ENCODE measurements at regions not wholly inside any gene's neighbourhood (a gene's known extent, or its start where the extent isn't known, plus 50 kb on each side); places are given as distances from the start of the nearest gene placed in this dataset.

- no peak for TF ChIP-seq CTCF (IDR thresholded peaks at IDR 0.05)
These were observed 405.7 kb upstream of the NPAP1 start for GRCh38 chr15:24269923-24270322.

GRCh38 chr15:24292837-24293236 is 382.7 kb upstream of the NPAP1 start:
- TF ChIP-seq CTCF (IDR thresholded peaks at IDR 0.05), result no peak

DNA sequence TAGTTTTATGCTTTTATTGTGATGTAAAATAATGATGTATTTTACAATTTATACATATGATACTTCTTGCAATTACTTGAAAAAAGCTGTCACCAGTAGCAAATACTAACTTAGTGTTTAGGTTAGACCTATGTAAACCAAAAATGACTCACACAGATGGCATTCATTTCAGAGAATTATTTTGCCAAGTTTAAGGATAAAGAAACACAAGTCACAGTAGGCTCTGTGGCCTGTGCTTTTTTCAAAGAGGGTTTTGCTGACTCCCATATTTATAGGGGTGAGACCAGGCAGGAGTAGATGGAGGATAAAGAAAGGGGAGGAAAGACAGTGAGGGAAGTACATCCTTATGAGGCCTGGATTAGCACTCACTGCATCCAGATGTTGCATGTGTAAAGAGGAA is 356.6 kb upstream of the NPAP1 start:
- TF ChIP-seq CTCF (IDR thresholded peaks at IDR 0.05), result no peak

- TF ChIP-seq CTCF (IDR thresholded peaks at IDR 0.05), result no peak
These were observed 281.3 kb upstream of the NPAP1 start for GRCh38 chr15:24394303-24394702.

- TF ChIP-seq CTCF (IDR thresholded peaks at IDR 0.05), result no peak
These were observed 67.9 kb upstream of the NPAP1 start for GRCh38 chr15:24607636-24608035.

DNA sequence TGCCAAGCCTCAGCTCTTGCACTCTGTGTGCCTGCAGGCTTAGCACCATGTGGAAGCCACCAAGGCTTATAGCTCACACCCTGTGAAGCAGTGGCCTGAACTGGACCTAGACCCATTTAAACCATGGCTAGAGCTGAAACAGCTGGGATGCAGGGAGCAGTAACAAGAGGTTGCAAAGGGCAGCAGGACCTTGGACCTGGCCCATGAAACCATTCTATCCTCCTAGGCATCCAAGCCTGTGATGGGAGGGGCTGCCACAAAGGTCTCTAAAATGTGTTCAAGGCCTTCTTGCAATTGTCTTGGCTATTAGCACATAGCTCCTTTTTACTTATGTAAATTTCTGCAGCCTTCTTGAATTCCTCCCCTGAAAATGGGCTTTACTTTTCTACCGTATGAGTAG is 57.9 kb upstream of the NPAP1 start:
- no peak for TF ChIP-seq CTCF (IDR thresholded peaks at IDR 0.05)

GRCh38 chr15:24621630-24622215 is 53.9 kb upstream of the NPAP1 start:
- no peak for TF ChIP-seq CTCF (IDR thresholded peaks at IDR 0.05)
